Left lung (tissue), 4 donors: ENCODE measurements at regions not wholly inside any gene's neighbourhood (a gene's known extent, or its start where the extent isn't known, plus 50 kb on each side); places are given as distances from the start of the nearest gene placed in this dataset.

Experiments
- ATAC-seq: fragments of 200-7000 bp; cut with Tn5 transposase; one replicate; pipeline ENCODE4 v1.9.1; 2020; ENCODE audit warnings: moderate library complexity
- DNase-seq, 4 donors: peaks; one replicate each; pipeline ENCODE4 v3.0.0-alpha.2; 2013 to 2020
- H3K27ac ChIP-seq, 2 donors: fragments of 200-600 bp; sonication (generic) in 1 of 2; one replicate each; pipeline versions ENCODE4 v1.5.0 to v1.8.0; 2020 to 2021
- H3K27me3 ChIP-seq, 2 donors: fragments of 200-600 bp; sonication (generic) in 1 of 2; one replicate each; pipeline versions ENCODE4 v1.5.0 to v1.8.0; 2020 to 2021
- H3K36me3 ChIP-seq, 2 donors: fragments of 200-600 bp; sonication (generic) in 1 of 2; one replicate each; pipeline versions ENCODE4 v1.5.0 to v1.8.0; 2020 to 2021
- H3K4me1 ChIP-seq, 2 donors: fragments of 200-600 bp; one replicate each; pipeline ENCODE4 v1.8.0; 2021
- H3K4me3 ChIP-seq, 2 donors: fragments of 200-600 bp; sonication (generic) in 1 of 2; one replicate each; pipeline versions ENCODE4 v1.5.0 to v1.8.0; 2020 to 2021; ENCODE audit warnings: mild to moderate bottlenecking in 1 of 2
- H3K9me3 ChIP-seq, 2 donors: fragments of 200-600 bp; sonication (generic) in 1 of 2; one replicate each; pipeline versions ENCODE4 v1.5.0 to v1.8.0; 2020 to 2021
- CTCF ChIP-seq, 2 donors: fragments of 200-600 bp; sonication (generic) in 1 of 2; IDR thresholded peaks; one replicate each; pipeline versions ENCODE4 v1.5.0 to v1.8.0; 2021; ENCODE audit warnings: antibody characterized with exemption in 2 of 2
- intact Hi-C, 2 donors: fragments of 100-400 bp; cut with DNase I; formaldehyde crosslinking; loops; one replicate each; pipeline versions ENCODE4 v1.11.2 to v1.14.2; 2022
- donor health status: DM: no; HTN: yes; CAD: no.
- donor health status: DM: no; HTN: no; CAD: no.

DNA sequence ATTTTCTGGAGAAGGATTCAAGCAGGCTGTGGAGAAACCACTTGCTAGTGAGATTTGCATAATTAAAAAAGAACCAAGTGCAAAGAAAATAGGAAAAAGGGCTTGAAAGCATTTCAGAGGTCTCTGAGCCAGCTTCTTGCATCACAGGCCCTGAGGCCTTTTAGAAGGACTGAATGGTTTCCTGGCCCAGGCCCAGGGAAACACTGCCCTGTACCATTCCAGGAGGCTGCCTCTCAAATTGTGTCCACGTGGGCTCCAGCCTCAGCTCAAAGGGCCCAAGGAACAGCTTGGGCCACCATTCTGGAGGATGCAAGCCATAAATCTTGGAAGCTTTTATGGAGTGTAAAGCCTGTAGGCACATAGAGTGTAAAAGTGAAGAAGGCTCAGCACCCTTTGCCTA lies 523.3 kb upstream of the VRK2 start:
- TF ChIP-seq CTCF (IDR thresholded peaks at IDR 0.05), result no peak

DNA sequence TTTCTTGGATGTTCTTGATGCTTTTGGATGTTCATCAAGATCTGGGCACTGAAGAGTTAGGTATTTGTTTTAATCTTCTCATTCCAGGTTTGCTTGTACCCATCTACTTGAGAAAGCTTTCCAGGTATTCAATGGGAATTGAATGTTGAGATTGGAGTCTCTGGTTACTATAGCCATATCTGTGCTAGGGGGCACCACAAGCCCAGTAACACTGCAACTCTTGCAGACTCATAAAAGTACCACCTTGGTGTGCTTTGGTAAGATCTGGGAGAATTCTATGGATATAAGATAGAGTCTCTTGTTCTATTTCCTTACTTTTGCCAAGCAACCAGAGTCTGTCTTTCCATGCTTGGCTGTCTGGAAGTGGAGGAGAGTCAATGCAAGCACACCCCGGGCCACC lies 518.9 kb upstream of the VRK2 start:
- Histone ChIP-seq H3K36me3 (no peaks in the 10 kb centered on the region), H3K4me3 (no peak overlapping the region), H3K9me3 (peaks cover 0 to 6% of the 10 kb centered on the region in 2 donors), H3K27me3 (no peaks in the 10 kb centered on the region), H3K27ac (no peak overlapping the region), H3K4me1 (no peaks in the 10 kb centered on the region)
- no peak for TF ChIP-seq CTCF (IDR thresholded peaks at IDR 0.05)
- DNase-seq (no peak), ATAC-seq (no peak)
- intact Hi-C loops, result no loop called here

More for the DNA sequence above, 523.3 kb upstream of the VRK2 start:
- H3K36me3 ChIP-seq, result no peaks in the 10 kb centered on the region
- H3K9me3 ChIP-seq, result peaks cover 0 to 6% of the 10 kb centered on the region in 2 donors
- no peak for ATAC-seq
- no peak for DNase-seq
- intact Hi-C loops, result no loop called here
- no peaks in the 10 kb centered on the region for H3K27me3 ChIP-seq
- H3K4me3 ChIP-seq, result no peak overlapping the region
- no peak overlapping the region for H3K27ac ChIP-seq
- H3K4me1 ChIP-seq, result no peaks in the 10 kb centered on the region

GRCh38 chr2:57528499-57528898 lies 518.1 kb upstream of the VRK2 start:
- DNase-seq (no peak), ATAC-seq (no peak)
- Histone ChIP-seq H3K4me3 (no peak overlapping the region), H3K27ac (no peak overlapping the region), H3K27me3 (no peaks in the 10 kb centered on the region), H3K36me3 (no peaks in the 10 kb centered on the region), H3K4me1 (no peaks in the 10 kb centered on the region), H3K9me3 (peaks cover 0 to 6% of the 10 kb centered on the region in 2 donors)
- intact Hi-C loops, result no loop called here
- TF ChIP-seq CTCF (IDR thresholded peaks at IDR 0.05), result no peak

- Histone ChIP-seq H3K4me1 (no peaks in the 10 kb centered on the region), H3K27ac (no peak overlapping the region), H3K27me3 (no peaks in the 10 kb centered on the region), H3K4me3 (no peak overlapping the region), H3K36me3 (no peaks in the 10 kb centered on the region), H3K9me3 (no peaks in the 10 kb centered on the region)
- ATAC-seq, result no peak
- no peak for DNase-seq
- TF ChIP-seq CTCF (IDR thresholded peaks at IDR 0.05), result no peak
- intact Hi-C loops, result no loop called here
Measured at GRCh38 chr2:57534358-57534757, 512.2 kb upstream of the VRK2 start.

DNA sequence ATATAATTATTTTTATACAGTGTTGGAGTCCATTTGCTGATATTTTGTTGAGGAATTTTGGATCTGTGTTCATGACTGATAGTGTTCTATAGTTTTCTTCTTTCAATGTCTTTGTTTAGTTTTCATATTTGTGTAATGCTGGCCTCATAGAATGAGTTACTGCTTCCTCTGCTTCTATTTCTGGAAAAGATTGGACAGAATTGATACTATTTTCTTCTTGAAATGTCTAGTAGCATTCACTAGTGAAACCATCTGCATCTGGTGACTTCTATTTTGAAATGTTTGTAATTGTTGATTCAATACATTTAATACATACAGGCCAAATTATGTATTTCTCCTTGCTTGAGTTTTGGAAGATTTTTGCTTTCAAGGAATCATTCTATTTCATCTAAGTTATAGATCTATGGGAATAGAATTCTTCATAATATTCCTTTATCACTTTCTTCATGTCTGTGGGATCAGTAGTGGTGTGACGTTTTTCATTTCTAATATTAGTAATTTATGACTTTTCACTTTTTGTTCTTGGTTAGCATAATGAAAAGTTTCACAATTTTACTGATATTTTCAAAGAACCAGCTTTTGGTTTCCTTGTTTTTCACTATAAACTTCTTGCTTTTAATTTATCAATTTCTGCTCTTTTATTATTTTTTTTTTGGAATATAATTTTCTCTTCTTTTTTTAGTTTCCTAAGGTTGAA lies 509.9 kb upstream of the VRK2 start:
- ATAC-seq (no peak), DNase-seq (no peak)
- Histone ChIP-seq H3K9me3 (no peaks in the 10 kb centered on the region), H3K4me3 (no peak overlapping the region), H3K27ac (no peak overlapping the region), H3K4me1 (no peaks in the 10 kb centered on the region), H3K27me3 (no peaks in the 10 kb centered on the region), H3K36me3 (no peaks in the 10 kb centered on the region)
- TF ChIP-seq CTCF (IDR thresholded peaks at IDR 0.05), result no peak
- intact Hi-C loops, result no loop called here
